HG03558 (cell line): ENCODE measurements at regions not wholly inside any gene's neighbourhood (a gene's known extent, or its start where the extent isn't known, plus 50 kb on each side); places are given as distances from the start of the nearest gene placed in this dataset.
A peak's percentile ranks its signal among the peaks of the same experiment; 100 is the strongest.

Source experiments
- ATAC-seq: cut with Tn5 transposase; IDR thresholded peaks from one replicate; pipeline ENCODE4 v1.9.1; 2021; ENCODE audit warnings: moderate number of reproducible peaks; ENCODE audit not compliant: unreplicated experiment; ENCODE audit errors: extremely low read depth

DNA sequence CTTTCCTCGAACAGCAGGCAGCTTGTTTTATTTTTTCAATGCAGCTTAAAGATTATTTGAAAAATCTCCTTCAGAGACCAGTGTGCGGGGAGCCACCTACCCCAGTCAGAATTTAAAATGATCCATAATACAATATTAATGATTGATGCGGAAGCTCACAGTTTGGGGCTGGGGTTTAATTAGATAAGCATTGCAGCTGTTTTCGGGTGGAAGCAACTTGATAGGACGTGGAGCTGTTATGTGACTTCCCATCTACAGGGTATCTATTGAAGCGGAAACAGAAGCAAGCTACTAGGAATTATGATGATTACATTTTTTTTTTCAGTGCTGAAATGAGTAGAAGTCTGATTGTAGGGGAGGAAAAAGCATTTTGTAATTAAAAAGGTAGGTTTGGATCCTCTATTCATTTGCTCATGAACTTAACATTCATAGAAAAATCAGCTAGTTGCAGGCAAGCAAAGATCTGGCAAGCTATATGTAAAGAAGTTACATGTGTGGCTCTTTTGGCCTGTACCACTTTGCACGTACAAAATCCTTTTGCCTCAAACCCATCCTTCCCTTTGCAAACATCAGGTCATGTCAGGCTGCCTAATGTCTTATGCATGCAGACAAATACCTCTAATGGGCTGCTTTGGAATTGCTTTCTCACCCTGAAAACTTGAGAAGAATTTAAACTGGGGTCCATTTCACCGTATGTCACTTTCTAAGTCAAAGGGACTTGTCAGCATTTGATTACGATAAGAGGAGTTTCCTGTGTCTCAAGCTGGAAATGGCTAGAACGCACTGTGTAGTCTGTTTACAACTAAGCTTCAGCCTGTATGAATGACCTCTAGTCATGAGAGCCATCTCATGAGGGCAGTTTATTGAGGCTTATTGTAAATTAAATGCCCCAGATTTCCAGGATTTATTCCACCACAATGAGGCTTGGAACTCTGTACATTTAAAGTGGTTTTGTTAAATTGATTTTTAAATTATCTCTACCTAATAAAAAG lies 267.1 kb upstream of the TMTC4 start:
- ATAC-seq, result no peak

DNA sequence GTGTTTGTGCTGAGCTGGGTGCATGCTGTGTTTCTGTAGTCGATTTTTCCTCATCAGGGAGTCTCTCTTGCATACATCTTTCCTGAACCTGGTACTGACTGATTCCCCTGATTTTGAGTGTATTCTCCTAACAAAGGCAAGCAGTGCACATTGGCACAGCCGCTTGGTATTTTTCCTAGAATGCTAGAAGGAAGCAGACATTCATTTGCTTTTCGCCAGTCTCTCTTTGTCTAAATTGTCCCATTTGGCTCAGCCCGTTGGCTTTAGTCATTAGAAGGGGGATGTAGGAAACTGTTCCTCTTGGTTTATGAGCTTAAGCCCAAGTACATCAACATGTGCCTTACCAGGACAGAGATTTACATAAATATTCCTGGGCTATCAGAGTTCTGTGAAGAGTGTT lies 266.1 kb upstream of the TMTC4 start:
- ATAC-seq, result no peak

DNA sequence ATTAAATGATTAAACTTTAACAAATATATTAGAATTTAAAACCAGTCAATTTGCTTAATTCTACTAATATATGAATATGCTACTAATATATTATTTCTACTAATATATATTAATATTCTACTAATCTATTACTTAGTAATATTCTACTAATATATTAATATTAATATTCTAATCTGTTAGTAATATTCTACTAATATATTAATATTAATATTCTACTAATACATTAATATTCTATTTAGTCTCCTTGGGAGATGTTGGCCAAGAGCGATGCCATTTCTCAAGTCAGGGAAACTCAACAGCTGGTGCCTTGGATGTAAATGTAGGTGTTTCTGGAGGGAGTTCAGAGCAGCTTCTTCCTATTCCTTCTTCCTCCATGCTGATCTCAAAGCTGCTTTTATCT lies 259.2 kb upstream of the TMTC4 start:
- ATAC-seq, result no peak

DNA sequence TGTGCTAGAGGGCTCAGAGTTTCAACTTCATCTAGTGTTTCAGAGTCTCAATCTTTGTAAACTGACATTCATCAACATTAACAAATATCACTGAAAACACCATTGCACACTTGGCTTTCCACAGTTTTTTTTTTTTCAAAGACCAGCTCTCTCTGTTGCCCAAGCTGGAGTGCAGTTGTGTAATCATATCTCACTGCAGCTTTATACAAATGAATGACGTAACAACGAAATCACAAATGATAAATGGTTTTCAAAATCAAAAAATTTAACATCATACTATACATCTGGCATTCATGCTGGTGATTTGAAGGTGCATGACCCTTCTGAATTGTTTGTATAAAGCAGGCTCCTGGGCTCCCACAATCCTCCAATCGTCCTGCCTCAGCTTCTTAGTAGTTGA lies 248.0 kb upstream of the TMTC4 start:
- no peak for ATAC-seq

- ATAC-seq, result no peak
Observed at GRCh38 chr13:100921139-100921538, 246.5 kb upstream of the TMTC4 start.

DNA sequence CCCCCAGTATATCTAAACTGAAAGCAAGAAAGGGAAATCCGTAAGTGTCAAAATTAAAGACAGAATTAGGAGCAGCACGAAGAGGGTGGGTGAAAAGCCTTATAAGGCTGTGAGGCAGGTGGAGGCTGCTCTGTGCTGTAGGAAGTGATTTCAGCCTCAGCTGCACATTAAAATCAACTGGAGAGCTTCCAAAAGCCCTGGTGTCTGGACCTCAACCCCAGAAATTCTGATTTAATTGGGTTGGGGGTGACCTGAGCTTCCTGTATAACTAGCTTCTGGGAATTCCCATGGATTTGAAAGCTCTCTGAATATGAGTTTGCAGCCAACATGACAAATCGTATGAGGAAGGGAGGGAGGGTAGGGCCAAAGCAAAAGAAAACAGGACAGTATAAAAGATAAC lies 242.4 kb upstream of the TMTC4 start:
- no peak for ATAC-seq

DNA sequence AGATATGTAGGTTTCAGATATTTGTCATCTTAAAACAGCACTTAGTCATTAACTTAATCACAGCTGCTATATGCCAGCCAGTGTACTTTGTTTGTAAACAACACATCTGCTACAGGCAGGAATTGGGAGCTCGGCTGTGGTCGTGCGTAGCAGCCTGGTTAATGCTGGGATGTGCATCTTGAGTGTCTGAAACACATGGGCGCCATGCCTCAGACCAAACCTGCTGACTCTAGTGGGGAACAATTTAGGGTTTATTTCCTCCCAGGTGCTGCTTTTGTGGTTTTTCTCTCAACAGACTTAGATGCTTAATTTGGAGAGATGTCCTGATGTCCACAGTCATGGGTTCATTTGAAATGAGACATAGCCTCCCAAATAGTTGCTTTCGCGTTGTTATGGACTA lies 238.5 kb upstream of the TMTC4 start:
- no peak for ATAC-seq

DNA sequence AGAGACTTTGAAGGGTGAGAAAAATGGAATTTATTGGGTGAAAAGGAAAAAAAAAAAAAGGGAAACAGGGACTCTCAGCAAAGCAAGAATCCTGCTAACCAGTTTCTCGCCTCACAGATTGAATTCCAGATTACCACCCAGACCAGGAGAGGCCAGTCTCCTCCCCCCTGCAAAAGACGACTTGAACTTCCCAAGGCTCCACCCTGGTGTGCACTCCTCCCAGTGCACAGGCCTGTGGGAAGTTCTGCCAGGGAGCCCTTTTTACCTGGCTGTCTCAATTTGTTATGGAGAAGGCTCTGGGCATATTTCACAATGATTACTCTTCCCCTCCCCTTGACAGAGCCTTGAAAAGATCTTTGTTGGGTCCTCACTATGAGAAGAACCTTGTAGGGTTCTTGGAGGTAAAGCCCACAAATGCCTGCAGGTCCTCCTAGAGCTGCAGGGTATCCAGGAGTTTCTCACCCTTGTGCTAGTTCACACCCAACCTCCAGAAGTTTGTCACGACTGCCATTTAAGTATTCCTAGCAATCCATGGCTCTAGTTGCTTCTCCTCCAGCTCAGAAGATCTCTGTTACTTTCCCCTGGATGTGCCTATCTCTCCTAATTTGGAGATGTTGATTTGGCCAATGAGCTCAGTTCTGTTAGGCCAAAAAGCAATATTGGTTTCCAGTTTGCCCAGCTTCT lies 229.8 kb upstream of the TMTC4 start:
- ATAC-seq, result no peak

DNA sequence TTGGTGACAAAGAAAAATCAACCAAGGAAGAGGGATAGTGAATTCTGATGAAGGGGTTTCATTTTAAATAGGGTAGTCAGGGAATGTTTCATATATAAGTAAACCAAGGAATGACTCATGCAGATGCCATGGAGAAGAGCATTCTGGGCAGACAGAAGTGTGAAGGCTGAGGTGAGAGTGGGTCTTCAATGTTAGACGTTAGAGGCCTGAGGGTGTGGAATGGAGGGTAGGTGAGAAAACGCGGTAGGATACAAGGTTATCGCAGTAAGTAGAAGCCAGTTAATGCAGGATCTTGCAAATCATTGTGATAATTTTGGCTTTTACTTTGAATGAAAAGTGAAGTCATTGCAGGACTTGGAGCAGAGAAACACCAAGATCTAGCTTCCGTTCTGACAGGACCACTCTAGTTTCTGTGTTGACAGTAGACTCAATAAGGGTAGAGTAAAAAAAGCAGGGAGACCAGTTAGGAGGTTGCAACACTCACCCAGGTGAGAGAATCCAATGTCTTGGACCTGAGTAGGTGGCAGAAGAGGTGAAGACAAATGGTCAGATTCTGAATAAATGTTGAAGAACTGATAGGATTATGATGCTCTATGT lies 225.2 kb upstream of the TMTC4 start:
- ATAC-seq, result no peak

GRCh38 chr13:100898431-100898830 lies 223.8 kb upstream of the TMTC4 start:
- ATAC-seq, result no peak

DNA sequence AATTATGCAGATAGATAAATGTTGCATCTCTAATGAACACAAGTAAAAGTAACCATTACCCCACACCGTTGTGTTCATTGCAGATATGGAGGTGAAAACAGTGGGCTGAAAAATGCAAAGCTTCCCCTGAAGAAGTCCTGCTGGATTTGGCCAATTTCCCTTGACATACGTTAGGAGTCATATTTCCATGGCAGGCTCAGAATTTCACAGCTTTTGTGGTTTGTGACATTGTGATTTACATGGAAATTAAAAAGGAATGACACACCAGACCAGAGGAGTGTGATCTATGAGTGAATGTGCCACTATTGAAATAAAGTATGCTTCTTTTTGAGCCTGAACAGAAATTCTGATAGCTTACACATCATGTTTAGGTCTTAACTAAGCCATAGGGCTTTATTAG lies 221.1 kb upstream of the TMTC4 start:
- ATAC-seq, result no peak

- no peak for ATAC-seq
Observed at GRCh38 chr13:100892981-100893380, 218.4 kb upstream of the TMTC4 start.

GRCh38 chr13:100890645-100891044 lies 216.1 kb upstream of the TMTC4 start:
- no peak for ATAC-seq

DNA sequence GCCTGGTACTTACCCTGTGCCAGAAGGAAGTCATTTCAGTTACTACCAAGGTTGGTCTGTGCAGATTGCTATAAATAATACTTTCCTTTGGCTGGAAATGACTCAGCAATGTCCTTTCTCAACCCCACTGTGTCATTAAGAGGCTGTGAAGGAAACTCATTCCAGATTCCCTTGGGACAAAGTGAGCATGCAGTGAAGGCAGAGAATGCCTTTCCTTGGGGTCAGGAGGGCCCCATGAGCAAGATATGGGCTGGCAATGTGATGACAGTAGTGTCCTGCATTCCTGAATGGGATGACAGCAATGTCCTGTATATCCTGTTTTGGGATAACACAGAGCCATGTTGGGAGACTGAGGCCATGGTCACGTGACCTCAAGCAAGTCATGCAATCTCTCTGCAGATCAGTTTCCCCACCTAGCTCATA lies 213.1 kb upstream of the TMTC4 start:
- no peak for ATAC-seq

DNA sequence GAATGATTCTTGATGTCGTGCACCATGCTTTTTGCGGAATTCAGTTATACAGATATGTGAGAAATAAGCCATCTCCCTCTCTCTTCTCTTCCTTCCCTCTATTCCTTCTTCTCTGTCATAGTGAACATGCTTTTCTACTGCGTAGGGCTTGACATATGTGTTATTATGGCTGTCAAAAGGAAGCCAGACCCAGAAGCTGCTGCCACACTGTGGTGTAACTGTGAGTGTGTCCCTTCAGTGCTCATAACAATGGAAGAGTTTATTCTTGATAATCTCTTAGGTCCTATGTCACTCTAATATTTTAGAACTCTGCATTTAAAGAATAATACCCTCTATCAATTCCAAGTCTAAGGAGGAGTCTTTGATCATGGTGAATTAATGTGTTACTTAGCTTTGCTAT lies 208.9 kb upstream of the TMTC4 start:
- no peak for ATAC-seq

- ATAC-seq, result no peak
Observed at GRCh38 chr13:100881291-100881864, 206.8 kb upstream of the TMTC4 start.

GRCh38 chr13:100880166-100880565 lies 205.6 kb upstream of the TMTC4 start:
- no peak for ATAC-seq

- ATAC-seq, result no peak
Observed at GRCh38 chr13:100879255-100879654, 204.7 kb upstream of the TMTC4 start.

- ATAC-seq, result no peak
Observed at GRCh38 chr13:100876044-100876403, 201.4 kb upstream of the TMTC4 start.

DNA sequence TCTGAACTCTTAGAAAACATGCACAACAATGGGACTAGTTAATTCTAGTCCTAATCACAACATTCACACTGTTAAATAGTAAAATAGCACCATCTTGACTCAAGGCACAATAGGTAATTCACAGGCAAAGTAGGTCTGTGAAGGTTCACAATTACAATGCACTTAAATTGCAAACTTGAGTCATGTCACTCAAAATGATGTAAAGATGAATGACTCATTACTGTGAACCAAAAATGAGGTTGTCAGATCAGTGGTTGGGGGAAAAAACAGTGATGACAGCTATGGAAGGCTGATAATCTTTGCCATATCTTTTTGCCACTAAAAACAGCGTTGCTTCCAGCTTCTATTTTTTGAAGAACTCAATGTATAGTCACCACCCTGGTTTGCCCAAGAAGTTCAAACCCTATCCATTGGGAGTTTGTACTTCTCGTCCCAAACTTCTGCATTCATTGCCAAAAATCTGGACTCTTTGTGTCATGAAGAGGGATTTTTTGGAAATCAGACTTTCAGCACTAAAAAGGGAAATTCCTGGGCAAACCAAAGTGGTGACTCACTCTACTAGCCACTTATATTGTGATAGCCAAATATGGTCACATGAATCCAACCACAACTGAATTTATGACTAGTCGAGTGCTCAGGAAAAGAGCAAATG lies 200.9 kb upstream of the TMTC4 start:
- ATAC-seq, result peak; percentile 75
